Astrocyte of the cerebellum (primary cell): ENCODE measurements at regions not wholly inside any gene's neighbourhood (a gene's known extent, or its start where the extent isn't known, plus 50 kb on each side); places are given as distances from the start of the nearest gene placed in this dataset.

Source experiments
- DNase-seq: peaks from one replicate; pipeline ENCODE4 v3.0.0-alpha.2; 2011; ENCODE audit warnings: low read depth
- H3K4me3 ChIP-seq: 2 replicates; pipeline ENCODE4 v1.5.1; 2011; ENCODE audit warnings: mild to moderate bottlenecking, low read depth, low read length, moderate library complexity
- CTCF ChIP-seq: IDR thresholded peaks from 2 replicates; pipeline ENCODE4 v1.5.1; 2012; ENCODE audit warnings: low read length, low read depth, moderate library complexity, mild to moderate bottlenecking; ENCODE audit errors: missing control alignments
- in situ Hi-C: cut with HindIII; loops from 2 replicates; pipeline ENCODE4 v1.10.0; 2017; ENCODE audit warnings: low sequenced_read_pairs

GRCh38 chr12:24088751-24089509 is 139.5 kb upstream of the SOX5 start:
- in situ Hi-C loops = no loop called here
- TF ChIP-seq CTCF = no peak
- no peak for DNase-seq
- H3K4me3 ChIP-seq = no peak overlapping the region

GRCh38 chr12:24087294-24087693 is 137.8 kb upstream of the SOX5 start:
- in situ Hi-C loops = no loop called here
- no peak for TF ChIP-seq CTCF
- no peak for DNase-seq
- no peak overlapping the region for H3K4me3 ChIP-seq

GRCh38 chr12:24084800-24085199 is 135.3 kb upstream of the SOX5 start:
- no peak overlapping the region for H3K4me3 ChIP-seq
- in situ Hi-C loops = no loop called here
- DNase-seq = no peak

GRCh38 chr12:24083838-24084237 is 134.4 kb upstream of the SOX5 start:
- no peak for TF ChIP-seq CTCF
- H3K4me3 ChIP-seq = no peak overlapping the region
- no peak for DNase-seq
- in situ Hi-C loops = no loop called here

More at GRCh38 chr12:24084800-24085199, 135.3 kb upstream of the SOX5 start:
- TF ChIP-seq CTCF = no peak

GRCh38 chr12:24081606-24082005 is 132.1 kb upstream of the SOX5 start:
- in situ Hi-C loops = no loop called here
- TF ChIP-seq CTCF = no peak
- no peak overlapping the region for H3K4me3 ChIP-seq
- no peak for DNase-seq

- no peak for TF ChIP-seq CTCF
These were observed 131.6 kb upstream of the SOX5 start for GRCh38 chr12:24081092-24081529.

More at GRCh38 chr12:24081092-24081529, 131.6 kb upstream of the SOX5 start:
- H3K4me3 ChIP-seq = no peak overlapping the region
- in situ Hi-C loops = no loop called here
- no peak for DNase-seq
